Heart left ventricle (tissue), 13 donors: ENCODE measurements at regions not wholly inside any gene's neighbourhood (a gene's known extent, or its start where the extent isn't known, plus 50 kb on each side); places are given as distances from the start of the nearest gene placed in this dataset.

Experiments used
- POLR2A ChIP-seq, 2 donors: fragments of 450-650 bp; IDR thresholded peaks; one replicate each; pipeline ENCODE4 v1.6.1; 2017; ENCODE audit warnings: antibody characterized with exemption in 2 of 2, mild to moderate bottlenecking in 2 of 2, moderate library complexity in 2 of 2
- TF ChIP-seq, protein P1 (sequence below), 12 donors: fragments of 200-600 bp; sonication (generic) in 4 of 12; IDR thresholded peaks; one replicate each; pipeline versions ENCODE4 v1.5.0 to v1.8.0; 2018 to 2022; ENCODE audit warnings: antibody characterized with exemption in 12 of 12, mild to moderate bottlenecking in 5 of 12
- donor health status: ischemic (EF 13 %, LVEDD 7.1; RV severe dilation, severe dysfunction).
- donor health status: DM: no; HTN: yes; CAD: no.
- donor health status: DM: no; HTN: no; CAD: no.
- donor health status: ischemic (EF 25% LVEDD 6.9; RV normal size, moderate dysfunction).
- donor health status: ischemic (EF 25% LVEDD 5.7; RV mildly dilated, moderate dysfunction).
- donor health status: ischemic (EF 35%, LVEDD 5.7; RV mildly dilated, moderate dysfunction).
- donor health status: nonischemic (EF 11% LVEDD 7.7; RV severe dilation, severe dysfunction).
- donor health status: DM: yes; HTN: yes; CAD: no.
- donor health status: PGD.
- donor health status: ischemic (EF 29% LVEDD 5.4; RV normal size, mild dysfunction).
- donor health status: nonischemic (EF 23%, LVEDD 6.1; RV moderate dilation, normal function).

GRCh38 chr2:30396436-30397232, 50.4 kb upstream of the LCLAT1 start:
- no peak for TF ChIP-seq POLR2A (IDR thresholded peaks at IDR 0.05)
- TF ChIP-seq, protein P1, sequence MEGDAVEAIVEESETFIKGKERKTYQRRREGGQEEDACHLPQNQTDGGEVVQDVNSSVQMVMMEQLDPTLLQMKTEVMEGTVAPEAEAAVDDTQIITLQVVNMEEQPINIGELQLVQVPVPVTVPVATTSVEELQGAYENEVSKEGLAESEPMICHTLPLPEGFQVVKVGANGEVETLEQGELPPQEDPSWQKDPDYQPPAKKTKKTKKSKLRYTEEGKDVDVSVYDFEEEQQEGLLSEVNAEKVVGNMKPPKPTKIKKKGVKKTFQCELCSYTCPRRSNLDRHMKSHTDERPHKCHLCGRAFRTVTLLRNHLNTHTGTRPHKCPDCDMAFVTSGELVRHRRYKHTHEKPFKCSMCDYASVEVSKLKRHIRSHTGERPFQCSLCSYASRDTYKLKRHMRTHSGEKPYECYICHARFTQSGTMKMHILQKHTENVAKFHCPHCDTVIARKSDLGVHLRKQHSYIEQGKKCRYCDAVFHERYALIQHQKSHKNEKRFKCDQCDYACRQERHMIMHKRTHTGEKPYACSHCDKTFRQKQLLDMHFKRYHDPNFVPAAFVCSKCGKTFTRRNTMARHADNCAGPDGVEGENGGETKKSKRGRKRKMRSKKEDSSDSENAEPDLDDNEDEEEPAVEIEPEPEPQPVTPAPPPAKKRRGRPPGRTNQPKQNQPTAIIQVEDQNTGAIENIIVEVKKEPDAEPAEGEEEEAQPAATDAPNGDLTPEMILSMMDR (IDR thresholded peaks at IDR 0.05) = no peak
